H9 (cell line): ENCODE measurements at regions not wholly inside any gene's neighbourhood (a gene's known extent, or its start where the extent isn't known, plus 50 kb on each side); places are given as distances from the start of the nearest gene placed in this dataset.

Experiments
- DNase-seq: peaks from one replicate; pipeline ENCODE4 v3.0.0-alpha.2; 2017
- H2AFZ ChIP-seq: one replicate; pipeline ENCODE4 v1.6.1; 2013; ENCODE audit warnings: mild to moderate bottlenecking, low read length, control low read depth, moderate library complexity
- H2AK5ac ChIP-seq: 2 replicates; pipeline ENCODE4 v1.6.1; 2013; ENCODE audit warnings: low read length, control low read depth, mixed read lengths; ENCODE audit not compliant: insufficient read length
- H2BK120ac ChIP-seq: one replicate; pipeline ENCODE4 v1.6.1; 2013; ENCODE audit warnings: low read depth, mild to moderate bottlenecking, low read length, control low read depth, inconsistent platforms; ENCODE audit not compliant: poor library complexity, severe bottlenecking
- H2BK12ac ChIP-seq: 2 replicates; pipeline ENCODE4 v1.6.1; 2013; ENCODE audit warnings: low read length, control low read depth, mixed read lengths, low read depth; ENCODE audit not compliant: insufficient read length
- H2BK15ac ChIP-seq: 2 replicates; pipeline ENCODE4 v1.6.1; 2013; ENCODE audit warnings: low read depth, low read length, control low read depth
- H2BK20ac ChIP-seq: one replicate; pipeline ENCODE4 v1.6.1; 2013; ENCODE audit warnings: low read depth, mild to moderate bottlenecking, low read length, control low read depth, inconsistent platforms; ENCODE audit not compliant: poor library complexity, severe bottlenecking
- H2BK5ac ChIP-seq: 2 replicates; pipeline ENCODE4 v1.6.1; 2013; ENCODE audit warnings: low read length, control low read depth, mixed read lengths; ENCODE audit not compliant: insufficient read length
- H3K14ac ChIP-seq: 2 replicates; pipeline ENCODE4 v1.6.1; 2013; ENCODE audit warnings: low read length, control low read depth; ENCODE audit not compliant: insufficient read depth
- H3K18ac ChIP-seq: 2 replicates; pipeline ENCODE4 v1.6.1; 2013; ENCODE audit warnings: low read depth, mild to moderate bottlenecking, mixed read lengths, low read length, control low read depth; ENCODE audit not compliant: insufficient read length
- H3K23ac ChIP-seq: 2 replicates; pipeline ENCODE4 v1.6.1; 2013; ENCODE audit warnings: low read length, control low read depth, mixed read lengths, low read depth; ENCODE audit not compliant: insufficient read length
- H3K23me2 ChIP-seq: 2 replicates; pipeline ENCODE4 v1.6.1; 2013; ENCODE audit warnings: low read depth, mild to moderate bottlenecking, mixed read lengths, low read length, control low read depth; ENCODE audit not compliant: insufficient read length, poor library complexity, severe bottlenecking
- H3K27ac ChIP-seq: 2 replicates; pipeline ENCODE4 v1.5.1; 2013; ENCODE audit warnings: low read length, control low read depth, mixed read lengths, low read depth; ENCODE audit not compliant: insufficient read length
- H3K27me3 ChIP-seq: 2 replicates; pipeline ENCODE4 v1.6.1; 2013; ENCODE audit warnings: low read length, control low read depth, inconsistent platforms; ENCODE audit not compliant: insufficient read depth
- H3K4ac ChIP-seq: 2 replicates; pipeline ENCODE4 v1.6.1; 2013; ENCODE audit warnings: low read depth, mild to moderate bottlenecking, control low read depth, inconsistent platforms, low read length, moderate library complexity
- H3K4me1 ChIP-seq: 2 replicates; pipeline ENCODE4 v1.6.1; 2013; ENCODE audit warnings: low read length, control low read depth, inconsistent platforms; ENCODE audit not compliant: insufficient read depth
- H3K4me2 ChIP-seq: 2 replicates; pipeline ENCODE4 v1.6.1; 2013; ENCODE audit warnings: low read length, control low read depth, mixed read lengths; ENCODE audit not compliant: insufficient read length, insufficient read depth
- H3K56ac ChIP-seq: 2 replicates; pipeline ENCODE4 v1.6.1; 2013; ENCODE audit warnings: low read depth, mild to moderate bottlenecking, mixed read lengths, low read length, control low read depth; ENCODE audit not compliant: insufficient read length
- H3K79me1 ChIP-seq: 2 replicates; pipeline ENCODE4 v1.6.1; 2013; ENCODE audit warnings: low read depth, mild to moderate bottlenecking, moderate library complexity, low read length, control low read depth, inconsistent platforms; ENCODE audit not compliant: insufficient read depth, poor library complexity, severe bottlenecking
- H3K79me2 ChIP-seq: 2 replicates; pipeline ENCODE4 v1.6.1; 2013; ENCODE audit warnings: low read length, control low read depth, inconsistent platforms; ENCODE audit not compliant: insufficient read depth
- H3K9ac ChIP-seq: 2 replicates; pipeline ENCODE4 v1.6.1; 2013; ENCODE audit warnings: low read length, control low read depth, mixed read lengths; ENCODE audit not compliant: insufficient read length; ENCODE audit errors: extremely low read depth
- H3K9me3 ChIP-seq: one replicate; pipeline ENCODE4 v1.6.1; 2013; ENCODE audit warnings: low read depth, low read length, inconsistent platforms; ENCODE audit not compliant: control insufficient read depth
- H3T11ph ChIP-seq: one replicate; pipeline ENCODE4 v1.6.1; 2013; ENCODE audit warnings: mild to moderate bottlenecking, low read length, control low read depth, inconsistent platforms
- H4K20me1 ChIP-seq: one replicate; pipeline ENCODE4 v1.6.1; 2013; ENCODE audit not compliant: control insufficient read depth, insufficient read length, insufficient read depth
- H4K5ac ChIP-seq: 2 replicates; pipeline ENCODE4 v1.6.1; 2013; ENCODE audit warnings: low read depth, mild to moderate bottlenecking, mixed read lengths, low read length, control low read depth; ENCODE audit not compliant: insufficient read length
- H4K8ac ChIP-seq: replicated peaks from 2 replicates; pipeline ENCODE4 v1.6.1; 2013; ENCODE audit warnings: low read length, control low read depth, mixed read lengths, low read depth; ENCODE audit not compliant: insufficient read length
- H4K91ac ChIP-seq: 2 replicates; pipeline ENCODE4 v1.6.1; 2013; ENCODE audit warnings: low read depth, mild to moderate bottlenecking, moderate library complexity, mixed read lengths, low read length, control low read depth; ENCODE audit not compliant: insufficient read length
- H3K27ac Mint-ChIP-seq, 3 experiments: 2 replicates in 2 of 3; 3 replicates in 1 of 3; pipeline ENCODE4 v1.8.0; 2020 to 2021; ENCODE audit warnings: mixed read lengths in 3 of 3, mild to moderate bottlenecking in 1 of 3, moderate library complexity in 1 of 3
- H3K27me3 Mint-ChIP-seq: 2 replicates; pipeline ENCODE4 v1.8.0; 2021; ENCODE audit warnings: low read depth, mild to moderate bottlenecking, moderate library complexity, mixed read lengths
- H3K36me3 Mint-ChIP-seq, 3 experiments: 2 replicates in 2 of 3; 3 replicates in 1 of 3; pipeline ENCODE4 v1.8.0; 2020 to 2021; ENCODE audit warnings: low read depth in 3 of 3, mixed read lengths in 3 of 3; ENCODE audit not compliant: insufficient read depth in 1 of 3
- H3K4me1 Mint-ChIP-seq, 2 experiments: 2 replicates each; pipeline ENCODE4 v1.8.0; 2020; ENCODE audit warnings: mixed read lengths in 2 of 2
- H3K4me3 Mint-ChIP-seq, 2 experiments: 2 replicates in 1 of 2; 3 replicates in 1 of 2; pipeline ENCODE4 v1.8.0; 2020 to 2021; ENCODE audit warnings: mild to moderate bottlenecking in 2 of 2, mixed read lengths in 2 of 2, moderate library complexity in 1 of 2
- H3K9me3 Mint-ChIP-seq, 2 experiments: 2 replicates in 1 of 2; 3 replicates in 1 of 2; pipeline ENCODE4 v1.8.0; 2020; ENCODE audit warnings: mild to moderate bottlenecking in 2 of 2, mixed read lengths in 2 of 2, moderate library complexity in 1 of 2
- WGBS: extraction: QIAGEN DNeasy Blood & Tissue Kit; methylation state at CpG from one replicate; pipeline ENCODE4 v1.1.7; 2013; ENCODE audit warnings: missing lambda C conversion rate, low lambda C conversion rate, mixed read lengths; ENCODE audit not compliant: insufficient read length; ENCODE audit errors: extremely low coverage; 5-methylcytosine and 5-hydroxymethylcytosine counted together
- TF ChIP-seq, protein P1 (sequence below): fragments of 200-600 bp; sonication (generic); conservative IDR thresholded peaks from 3 replicates; pipeline ENCODE4 v1.8.0; 2021; ENCODE audit warnings: antibody characterized with exemption, mild to moderate bottlenecking

DNA sequence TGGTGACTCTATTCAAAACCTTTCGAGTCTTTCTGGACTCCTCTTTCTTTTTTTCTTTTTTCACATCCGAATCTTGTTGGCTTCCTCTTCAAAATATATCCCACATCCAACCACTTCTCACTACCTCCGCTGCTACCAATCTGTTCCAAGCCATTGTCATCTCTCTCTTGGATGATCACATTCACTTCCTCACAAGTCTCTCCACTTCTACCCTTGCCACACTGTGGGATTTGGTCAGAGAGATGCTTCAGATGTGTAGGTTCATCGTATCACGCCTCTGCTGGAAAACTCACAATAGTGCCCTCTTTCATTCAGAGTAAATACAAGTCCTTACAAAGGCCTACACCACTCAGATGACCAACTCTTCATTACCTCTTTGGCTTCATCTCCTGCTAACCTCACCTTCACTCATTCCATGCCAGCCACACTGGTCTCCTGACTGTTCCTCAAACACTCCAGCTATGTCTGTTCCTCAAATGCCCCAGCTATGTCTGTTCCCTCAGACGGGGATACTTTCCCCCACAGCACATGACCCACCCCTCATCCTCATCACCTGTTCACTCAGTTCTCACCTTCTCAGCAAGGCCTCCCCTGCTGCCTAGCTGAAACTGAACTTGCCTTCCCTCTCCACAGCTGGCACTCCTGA, 67.2 kb upstream of the PELI1 start:
- Histone ChIP-seq H2AK5ac (no peak overlapping the region), H3T11ph (no peak overlapping the region), H3K23ac (no peak overlapping the region), H2BK20ac (no peak overlapping the region), H4K20me1 (no peaks in the 10 kb centered on the region), H3K4me2 (no peak overlapping the region), H3K18ac (no peak overlapping the region), H3K14ac (no peak overlapping the region), H4K5ac (no peak overlapping the region), H3K9ac (no peak overlapping the region), H3K23me2 (no peaks in the 10 kb centered on the region), H3K4ac (no peak overlapping the region), H3K56ac (no peak overlapping the region), H2BK15ac (no peak overlapping the region), H3K27ac (no peak overlapping the region), H2AFZ (no peak overlapping the region), H3K27me3 (no peaks in the 10 kb centered on the region), H3K79me2 (no peaks in the 10 kb centered on the region), H2BK12ac (no peak overlapping the region), H2BK120ac (no peak overlapping the region), H3K9me3 (no peaks in the 10 kb centered on the region), H4K8ac (no peak overlapping the region), H3K79me1 (no peaks in the 10 kb centered on the region), H3K4me1 (peaks cover 5% of the 10 kb centered on the region), H4K91ac (no peak overlapping the region), H2BK5ac (no peak overlapping the region)
- Mint-ChIP-seq H3K36me3 (peaks cover 0 to 3% (median 2%) of the 10 kb centered on the region in 3 experiments; a peak in 4 of 7 replicates), H3K4me1 (peaks cover 28 to 29% of the 10 kb centered on the region in 2 experiments), H3K4me3 (no peak overlapping the region), H3K9me3 (no peaks in the 10 kb centered on the region), H3K27ac (no peak overlapping the region), H3K27me3 (no peaks in the 10 kb centered on the region; the same call in 1 of the 2 replicates)
- TF ChIP-seq, protein P1, sequence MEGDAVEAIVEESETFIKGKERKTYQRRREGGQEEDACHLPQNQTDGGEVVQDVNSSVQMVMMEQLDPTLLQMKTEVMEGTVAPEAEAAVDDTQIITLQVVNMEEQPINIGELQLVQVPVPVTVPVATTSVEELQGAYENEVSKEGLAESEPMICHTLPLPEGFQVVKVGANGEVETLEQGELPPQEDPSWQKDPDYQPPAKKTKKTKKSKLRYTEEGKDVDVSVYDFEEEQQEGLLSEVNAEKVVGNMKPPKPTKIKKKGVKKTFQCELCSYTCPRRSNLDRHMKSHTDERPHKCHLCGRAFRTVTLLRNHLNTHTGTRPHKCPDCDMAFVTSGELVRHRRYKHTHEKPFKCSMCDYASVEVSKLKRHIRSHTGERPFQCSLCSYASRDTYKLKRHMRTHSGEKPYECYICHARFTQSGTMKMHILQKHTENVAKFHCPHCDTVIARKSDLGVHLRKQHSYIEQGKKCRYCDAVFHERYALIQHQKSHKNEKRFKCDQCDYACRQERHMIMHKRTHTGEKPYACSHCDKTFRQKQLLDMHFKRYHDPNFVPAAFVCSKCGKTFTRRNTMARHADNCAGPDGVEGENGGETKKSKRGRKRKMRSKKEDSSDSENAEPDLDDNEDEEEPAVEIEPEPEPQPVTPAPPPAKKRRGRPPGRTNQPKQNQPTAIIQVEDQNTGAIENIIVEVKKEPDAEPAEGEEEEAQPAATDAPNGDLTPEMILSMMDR: no peak
- 100% methylated on average over 2 of the region's 6 CpGs for WGBS
- no peak for DNase-seq
